GM12892 (cell line): ENCODE measurements at regions not wholly inside any gene's neighbourhood (a gene's known extent, or its start where the extent isn't known, plus 50 kb on each side); places are given as distances from the start of the nearest gene placed in this dataset.

Experiments
- DNase-seq: peaks from one replicate; pipeline ENCODE4 v3.0.0; 2011; ENCODE audit not compliant: insufficient read length
- FAIRE-seq: peaks from 2 replicates; lab custom pipeline; 2011; peaks lifted over from hg19 to GRCh38; lab: Jason Lieb, UNC
- POLR2A ChIP-seq: IDR thresholded peaks from 2 replicates; pipeline ENCODE4 v1.6.1; 2011; ENCODE audit warnings: low read depth, low read length, control low read depth
- POLR2AphosphoS5 ChIP-seq: IDR thresholded peaks from 2 replicates; pipeline ENCODE4 v1.6.1; 2011; ENCODE audit warnings: low read depth, low read length, control low read depth
- TAF1 ChIP-seq: IDR thresholded peaks from 2 replicates; pipeline ENCODE4 v1.6.1; 2011; ENCODE audit warnings: low read depth, mild to moderate bottlenecking, control low read depth, low read length, borderline replicate concordance

GRCh38 chr11:70644343-70645060 is 246.2 kb downstream of the CTTN start:
- FAIRE-seq, result no peak

GRCh38 chr11:70645537-70645936 is 247.2 kb downstream of the CTTN start:
- TF ChIP-seq POLR2AphosphoS5, result no peak
- no peak for TF ChIP-seq TAF1
- no peak for TF ChIP-seq POLR2A
- no peak for FAIRE-seq
- DNase-seq, result no peak

More at GRCh38 chr11:70644343-70645060, 246.2 kb downstream of the CTTN start:
- DNase-seq, result no peak
- no peak for TF ChIP-seq POLR2A
- TF ChIP-seq TAF1, result no peak
- no peak for TF ChIP-seq POLR2AphosphoS5

GRCh38 chr11:70646272-70647049 is 248.1 kb downstream of the CTTN start:
- FAIRE-seq, result no peak
- no peak for TF ChIP-seq TAF1
- TF ChIP-seq POLR2AphosphoS5, result no peak
- no peak for TF ChIP-seq POLR2A
- DNase-seq, result no peak

- FAIRE-seq (no peak), DNase-seq (no peak)
- no peak for TF ChIP-seq POLR2AphosphoS5
- TF ChIP-seq TAF1, result no peak
Observed at GRCh38 chr11:70647188-70648166, 249.1 kb downstream of the CTTN start.

DNA sequence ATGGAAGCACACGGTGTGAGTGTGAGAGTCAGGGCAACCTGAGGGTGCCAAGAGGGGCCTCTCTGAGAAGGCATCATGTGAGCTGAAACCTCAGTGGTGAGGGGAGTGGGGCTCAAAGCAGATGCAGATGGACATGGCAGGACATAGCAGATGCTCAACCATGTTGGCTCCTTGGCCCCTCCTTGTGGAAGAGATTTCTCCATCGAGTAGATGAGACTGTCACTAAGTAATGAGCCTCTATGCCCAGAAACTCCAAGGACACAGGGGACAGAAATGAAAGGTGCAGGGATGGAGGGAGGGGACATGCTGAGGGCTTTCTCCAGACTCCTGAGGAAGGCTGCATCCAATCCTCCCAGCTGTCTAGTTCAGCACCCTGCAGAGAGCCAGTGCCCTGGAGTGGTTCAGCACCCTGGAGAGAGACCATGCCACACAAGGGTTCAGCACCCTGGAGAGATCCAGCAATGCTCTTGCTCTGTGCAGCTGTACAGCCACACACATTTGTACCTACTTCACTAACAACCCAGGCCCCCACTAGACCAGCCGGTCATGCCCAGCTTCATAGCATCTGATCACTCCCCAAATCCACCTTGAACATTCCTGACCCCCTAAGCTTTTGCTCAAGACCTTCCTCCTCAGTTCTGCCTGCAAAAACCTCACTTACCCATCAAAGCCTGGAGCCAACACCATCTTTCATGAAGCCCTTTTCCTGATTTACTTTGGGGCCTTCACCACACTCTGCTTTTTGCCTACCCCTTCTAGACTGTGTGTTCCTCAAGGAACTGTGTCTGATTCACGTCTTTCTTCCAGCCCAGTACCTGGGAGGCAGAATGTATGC is 252.0 kb downstream of the CTTN start:
- no peak for TF ChIP-seq POLR2A
- TF ChIP-seq TAF1, result no peak
- TF ChIP-seq POLR2AphosphoS5, result no peak
- no peak for FAIRE-seq
- no peak for DNase-seq

DNA sequence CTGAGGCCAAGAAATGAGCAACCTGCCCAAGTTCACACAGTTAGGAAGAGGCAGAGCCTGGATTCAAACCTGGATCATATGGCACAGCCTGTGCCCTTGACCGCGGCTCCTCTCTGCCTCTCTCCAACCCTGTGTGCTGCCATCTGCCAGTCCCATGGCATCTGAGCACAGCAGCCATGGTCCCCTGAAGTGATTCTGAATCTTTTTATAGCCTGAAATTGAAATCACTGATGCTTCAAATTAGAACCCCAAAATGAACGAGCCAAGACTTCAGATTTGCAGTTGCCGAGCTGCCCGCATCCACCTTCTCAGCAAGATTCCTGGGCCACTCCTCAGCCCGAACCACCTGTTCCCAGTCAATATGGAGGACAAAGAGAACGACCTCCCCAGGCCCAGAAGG is 252.7 kb downstream of the CTTN start:
- no peak for DNase-seq
- FAIRE-seq, result no peak
- TF ChIP-seq POLR2AphosphoS5, result no peak
- TF ChIP-seq POLR2A, result no peak
- TF ChIP-seq TAF1, result no peak

GRCh38 chr11:70654016-70654415 is 255.7 kb downstream of the CTTN start:
- DNase-seq (no peak), FAIRE-seq (no peak)
- TF ChIP-seq TAF1, result no peak
- TF ChIP-seq POLR2AphosphoS5, result no peak
- TF ChIP-seq POLR2A, result no peak

GRCh38 chr11:70655816-70656215 is 257.5 kb downstream of the CTTN start:
- DNase-seq, result no peak
- FAIRE-seq, result no peak
- TF ChIP-seq POLR2AphosphoS5 (no peak), POLR2A (no peak), TAF1 (no peak)

GRCh38 chr11:70656252-70656651 is 257.9 kb downstream of the CTTN start:
- TF ChIP-seq POLR2AphosphoS5 (no peak), TAF1 (no peak), POLR2A (no peak)
- FAIRE-seq (no peak), DNase-seq (no peak)
